RCC 7860 (cell line): ENCODE measurements at regions not wholly inside any gene's neighbourhood (a gene's known extent, or its start where the extent isn't known, plus 50 kb on each side); places are given as distances from the start of the nearest gene placed in this dataset.
"Not testable (repeated sequence)": the region's sequence is repeated elsewhere in the genome, so short reads cannot be mapped to it uniquely, and the experiment has no call there.

Experiments used
- DNase-seq: peaks from one replicate; pipeline ENCODE4 v3.0.0-alpha.2; 2015; ENCODE audit warnings: low spot score
- FAIRE-seq: peaks from 2 replicates; lab custom pipeline; 2012; peaks lifted over from hg19 to GRCh38; lab: Jason Lieb, UNC

DNA sequence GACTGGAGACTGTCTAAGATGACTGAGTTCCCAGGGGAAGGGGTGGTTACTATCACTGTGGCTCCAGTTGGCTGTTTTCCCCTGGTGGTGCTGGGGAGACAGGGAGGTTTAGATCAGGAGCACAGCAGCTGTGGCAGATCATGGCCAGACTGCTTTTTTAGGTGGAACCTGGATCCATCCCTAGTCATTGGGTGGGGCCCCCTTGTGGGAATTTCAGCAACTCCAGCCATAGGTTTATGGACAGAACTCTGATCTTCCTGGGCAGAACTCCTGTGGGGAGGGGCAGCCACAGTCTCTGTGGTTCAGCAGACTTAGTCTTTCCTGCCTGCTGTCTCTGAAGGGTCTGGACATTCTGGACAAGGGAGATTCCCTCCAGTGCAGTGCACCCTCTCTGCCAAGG lies 917.4 kb upstream of the FOXG1 start:
- not testable (repeated sequence) for DNase-seq, FAIRE-seq

DNA sequence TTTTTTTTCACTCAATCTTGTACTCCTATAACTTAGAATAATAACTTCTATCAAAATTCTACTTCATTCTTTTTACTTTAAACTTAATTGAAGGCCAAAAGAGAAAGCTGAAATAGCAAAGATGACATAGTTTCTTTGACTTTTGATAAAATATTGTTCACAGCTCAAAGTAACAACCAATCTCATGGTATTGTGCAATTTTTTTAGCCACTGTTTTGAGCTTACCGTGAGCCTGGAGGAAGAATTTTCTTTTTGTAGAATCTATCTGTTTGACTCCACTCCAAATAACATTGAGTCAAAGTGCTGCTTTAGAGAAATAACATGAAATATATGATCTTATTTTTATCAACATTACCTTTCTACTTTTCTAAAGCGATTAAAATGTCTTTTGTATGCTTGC lies 903.9 kb upstream of the FOXG1 start:
- FAIRE-seq: no peak

DNA sequence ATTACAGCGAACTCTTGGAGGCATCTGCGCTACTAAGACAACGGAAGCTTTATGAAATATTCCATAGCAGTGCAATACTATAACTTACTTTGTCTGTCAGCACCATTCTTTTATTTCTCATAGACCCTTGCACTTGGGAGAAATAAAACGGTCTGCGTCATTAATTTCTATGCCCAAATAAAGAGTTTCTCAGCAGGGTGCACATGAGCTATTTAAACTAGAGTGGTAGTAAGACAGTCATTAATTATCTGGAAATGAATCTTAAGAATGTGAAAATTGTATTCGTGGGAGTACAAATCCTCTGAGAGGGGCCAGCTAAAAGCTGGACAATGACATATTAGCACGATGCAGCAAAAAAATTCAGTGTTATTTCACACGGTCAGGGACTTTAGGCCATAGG lies 903.4 kb upstream of the FOXG1 start:
- FAIRE-seq (no peak), DNase-seq (no peak)

More for the DNA sequence above, 903.9 kb upstream of the FOXG1 start:
- DNase-seq: no peak

DNA sequence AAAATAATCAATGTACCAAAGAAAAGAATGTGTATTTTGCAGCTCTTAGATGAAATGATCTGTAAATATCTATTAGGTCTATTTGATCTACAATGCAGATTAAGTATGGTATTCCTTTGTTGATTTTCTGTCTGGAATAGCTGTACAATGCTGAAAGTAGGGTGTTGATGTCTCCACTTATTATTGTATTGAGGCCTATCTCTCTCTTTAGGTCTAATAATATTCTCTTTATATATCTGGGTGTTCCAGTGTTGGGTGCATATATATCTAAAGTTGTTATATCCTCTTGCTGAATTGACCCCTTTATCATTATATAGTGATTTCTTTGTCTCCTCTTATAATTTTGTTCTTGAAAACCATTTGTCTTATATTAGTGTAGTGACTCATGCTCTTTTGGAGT lies 885.5 kb upstream of the FOXG1 start:
- no peak for DNase-seq
- FAIRE-seq: no peak

DNA sequence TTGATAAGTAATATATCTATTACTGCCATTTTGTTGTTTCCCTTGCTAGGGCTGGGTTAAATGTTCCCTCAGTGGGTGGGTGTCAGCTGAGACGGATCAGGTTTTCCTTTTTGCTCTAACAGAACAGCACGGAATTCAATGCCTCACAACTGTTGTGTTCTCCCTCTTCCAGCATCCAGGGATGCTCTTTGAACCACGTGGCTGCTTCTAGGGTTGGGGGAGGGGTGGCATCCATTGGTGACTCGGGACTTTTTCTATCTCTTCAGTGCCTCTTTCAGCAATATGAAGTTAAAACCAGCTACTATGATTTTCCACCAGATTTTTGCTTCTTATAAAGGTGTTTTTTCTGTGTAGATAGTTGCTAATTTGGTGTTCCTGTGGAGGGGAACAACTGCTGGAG lies 884.9 kb upstream of the FOXG1 start:
- DNase-seq (no peak), FAIRE-seq (no peak)

DNA sequence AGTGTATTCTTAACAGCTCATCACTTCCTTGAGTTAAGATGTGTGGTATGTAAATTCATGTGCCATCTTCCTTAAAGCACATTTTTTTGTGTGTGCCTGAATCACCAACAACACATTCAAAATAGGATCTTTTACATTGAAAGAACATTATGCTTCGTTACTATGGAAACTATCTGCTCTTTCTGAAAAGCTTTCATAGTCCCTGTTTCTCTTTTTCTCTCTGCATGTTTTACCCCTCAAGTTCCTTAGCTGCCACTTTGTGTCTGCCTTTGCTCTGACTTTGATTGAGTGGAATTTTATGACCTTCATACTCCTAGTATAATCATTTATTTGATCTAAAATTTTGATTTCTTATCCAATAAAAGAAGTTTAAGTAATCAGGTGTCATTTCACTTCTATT lies 880.3 kb upstream of the FOXG1 start:
- FAIRE-seq (no peak), DNase-seq (no peak)

DNA sequence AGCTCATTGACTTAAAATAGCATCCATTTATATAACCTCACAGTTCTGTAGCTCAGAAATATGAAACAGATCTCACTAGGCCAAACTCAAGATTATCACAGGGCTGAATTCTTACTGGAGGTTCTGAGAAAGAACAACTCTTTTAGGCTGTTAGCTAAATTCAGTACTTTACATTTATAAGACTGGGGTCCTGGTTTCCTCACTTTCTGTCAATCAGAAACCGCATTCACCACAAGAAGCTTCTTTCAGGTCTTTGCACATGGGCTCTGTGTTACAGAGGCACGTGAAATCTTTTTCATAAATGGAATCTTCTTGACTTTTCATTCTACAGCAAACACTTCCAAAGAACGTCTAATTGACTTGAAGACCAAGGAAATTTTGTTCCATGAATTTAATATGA lies 876.3 kb upstream of the FOXG1 start:
- no peak for DNase-seq
- FAIRE-seq: no peak

DNA sequence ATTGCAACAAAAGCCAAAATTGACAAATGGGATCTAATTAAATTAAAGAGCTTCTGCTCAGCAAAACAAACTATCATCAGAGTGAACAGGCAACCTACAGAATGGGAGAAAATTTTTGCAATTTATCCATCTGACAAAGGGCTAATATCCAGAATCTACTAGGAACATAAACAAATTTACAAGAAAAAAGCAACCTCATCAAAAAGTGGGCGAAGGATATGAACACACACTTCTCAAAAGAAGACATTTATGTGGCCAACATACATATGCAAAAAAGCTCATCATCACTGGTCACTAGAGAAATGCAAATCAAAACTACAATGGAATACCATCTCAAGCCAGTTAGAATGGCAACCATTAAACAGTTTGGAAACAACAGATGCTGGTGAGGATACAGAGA lies 858.1 kb upstream of the FOXG1 start:
- FAIRE-seq: not testable (repeated sequence)

DNA sequence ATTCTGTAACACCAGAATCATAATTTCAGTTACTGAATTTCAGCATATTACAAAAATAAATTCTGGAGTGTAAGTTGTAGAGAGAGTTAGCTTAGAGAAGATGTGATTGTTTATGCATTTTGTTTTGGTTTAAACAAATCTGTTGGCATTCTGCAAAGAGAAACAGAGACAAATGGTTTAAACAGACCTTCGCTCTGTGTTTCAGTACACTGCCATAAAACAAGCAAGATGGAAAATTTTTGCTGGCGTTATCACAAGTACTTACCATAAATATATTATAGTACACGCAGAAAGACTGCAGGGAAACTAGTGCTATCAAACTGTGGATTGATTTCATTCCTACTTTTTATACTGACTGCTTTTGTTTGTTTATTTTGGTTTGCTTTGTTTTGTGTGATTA lies 850.3 kb upstream of the FOXG1 start:
- FAIRE-seq: no peak
- DNase-seq: no peak

More for the DNA sequence above, 858.1 kb upstream of the FOXG1 start:
- not testable (repeated sequence) for DNase-seq

DNA sequence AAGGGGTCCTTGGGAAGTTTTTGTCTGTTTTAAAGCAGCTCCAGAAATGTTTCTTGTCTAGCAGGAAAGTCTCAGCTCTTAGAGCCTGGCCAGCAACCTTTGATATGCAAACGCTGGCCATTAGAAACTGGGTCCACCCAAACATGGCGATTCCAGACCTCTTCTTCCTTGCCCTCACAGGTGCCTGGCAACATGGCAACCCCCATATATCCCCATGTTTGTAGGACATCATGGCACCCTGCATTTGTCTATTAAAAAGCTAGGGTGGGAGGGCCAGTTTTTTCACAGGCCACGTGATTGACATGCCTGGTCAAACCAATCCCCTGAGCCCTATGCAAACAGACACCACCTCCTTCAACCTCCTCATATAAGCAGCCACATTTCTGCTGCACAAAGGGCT lies 848.7 kb upstream of the FOXG1 start:
- DNase-seq (no peak), FAIRE-seq (no peak)

DNA sequence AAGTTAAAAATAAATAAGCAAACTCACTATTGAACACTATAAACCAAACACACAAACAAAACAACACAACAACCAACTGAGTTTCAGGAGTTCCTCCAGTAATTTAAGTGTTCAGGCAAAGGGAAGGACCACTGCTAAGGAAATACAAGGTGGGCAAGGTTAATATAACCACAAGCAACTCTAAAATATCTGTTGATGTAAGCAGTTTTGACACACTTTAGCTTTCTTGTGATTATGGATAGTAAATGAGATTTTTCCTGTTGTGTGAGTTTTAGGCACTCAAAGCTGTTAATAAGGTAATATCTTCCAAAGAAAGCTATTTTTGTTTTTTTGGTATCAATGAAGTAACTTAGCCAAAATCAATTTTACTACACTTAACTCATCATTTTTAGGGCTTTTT lies 839.1 kb upstream of the FOXG1 start:
- FAIRE-seq: no peak
- no peak for DNase-seq

DNA sequence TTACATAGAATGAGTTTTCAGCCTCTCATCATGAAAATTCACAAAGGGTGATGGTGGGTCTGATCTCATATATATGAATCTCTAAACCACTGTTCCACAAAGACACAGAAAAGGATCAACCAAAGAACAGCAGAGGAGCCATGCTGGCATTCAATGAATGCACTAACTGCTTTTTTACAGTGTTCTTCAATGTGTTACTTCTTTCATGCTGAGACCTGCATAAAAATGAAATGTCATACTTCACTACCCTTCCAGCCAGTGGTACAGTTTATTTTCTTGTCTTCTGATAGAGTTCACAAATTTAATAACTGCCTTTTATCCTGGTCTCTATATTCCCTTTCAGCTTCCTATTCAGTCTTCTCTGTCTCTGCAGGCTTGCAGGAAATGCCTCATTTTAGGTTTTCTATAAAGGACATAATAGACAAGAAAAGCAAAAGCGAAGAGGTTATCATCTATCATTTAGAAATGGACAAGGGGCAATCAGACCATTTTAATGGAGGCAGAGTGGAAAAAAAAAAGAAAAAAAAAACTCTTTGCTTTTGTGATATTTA lies 836.7 kb upstream of the FOXG1 start:
- DNase-seq (no peak), FAIRE-seq (no peak)

DNA sequence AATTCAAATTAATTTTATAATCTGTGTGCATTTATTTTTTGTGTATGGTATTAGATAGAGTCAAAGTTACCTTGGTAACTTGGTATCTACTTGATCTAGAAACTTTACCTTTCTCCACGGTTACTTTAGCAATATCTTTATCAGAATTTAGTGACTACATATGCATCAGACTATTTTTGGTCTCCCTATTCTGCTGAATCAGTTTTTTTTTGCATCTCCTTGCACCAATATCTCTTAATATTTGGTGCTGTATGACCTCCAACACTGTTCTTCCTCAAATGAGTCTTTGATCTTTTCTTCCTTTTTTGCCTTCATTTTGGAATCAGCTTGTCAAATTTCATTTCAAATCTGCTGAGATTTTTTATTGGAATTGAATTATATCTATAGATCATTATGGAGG lies 828.2 kb upstream of the FOXG1 start:
- no peak for DNase-seq
- FAIRE-seq: no peak

DNA sequence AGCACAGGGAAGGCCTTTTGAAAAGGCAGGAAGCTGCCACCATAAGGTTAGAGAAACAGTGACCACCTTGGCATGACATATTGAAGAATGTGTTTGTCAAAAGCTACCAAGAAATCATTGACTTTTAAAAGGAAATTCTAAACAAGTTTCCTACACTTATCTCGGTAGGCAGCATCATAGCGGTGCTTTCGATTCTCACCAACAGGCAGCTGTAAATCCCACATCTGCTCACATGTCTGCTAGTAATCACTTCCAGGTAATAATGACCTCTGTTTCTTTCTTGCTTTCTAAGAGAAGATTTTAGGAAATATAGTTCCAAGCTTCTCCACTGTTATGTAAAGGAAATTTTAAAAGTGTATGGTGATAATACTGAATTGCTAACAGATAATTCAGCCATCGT lies 821.1 kb upstream of the FOXG1 start:
- no peak for FAIRE-seq
- DNase-seq: no peak

DNA sequence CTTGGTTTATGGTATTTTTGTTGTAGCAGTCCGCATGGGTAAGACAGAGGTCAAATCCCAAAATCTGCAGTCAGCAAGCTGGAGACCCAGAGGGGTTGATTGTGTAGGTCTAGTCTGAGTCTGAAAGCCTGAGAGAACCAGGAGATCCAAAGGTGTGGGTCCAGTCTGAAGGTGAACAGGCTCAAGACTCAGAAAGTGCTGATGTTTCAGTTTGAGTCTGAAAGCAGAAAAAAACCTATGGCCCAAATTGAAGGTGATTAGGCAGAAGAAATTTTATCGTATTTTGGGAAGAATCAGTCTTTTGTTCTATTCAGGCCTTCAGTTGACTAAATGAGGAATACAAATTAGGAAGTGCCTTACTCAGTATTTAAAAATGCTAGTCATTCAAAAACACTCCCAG lies 807.8 kb upstream of the FOXG1 start:
- DNase-seq: no peak
- FAIRE-seq: no peak

DNA sequence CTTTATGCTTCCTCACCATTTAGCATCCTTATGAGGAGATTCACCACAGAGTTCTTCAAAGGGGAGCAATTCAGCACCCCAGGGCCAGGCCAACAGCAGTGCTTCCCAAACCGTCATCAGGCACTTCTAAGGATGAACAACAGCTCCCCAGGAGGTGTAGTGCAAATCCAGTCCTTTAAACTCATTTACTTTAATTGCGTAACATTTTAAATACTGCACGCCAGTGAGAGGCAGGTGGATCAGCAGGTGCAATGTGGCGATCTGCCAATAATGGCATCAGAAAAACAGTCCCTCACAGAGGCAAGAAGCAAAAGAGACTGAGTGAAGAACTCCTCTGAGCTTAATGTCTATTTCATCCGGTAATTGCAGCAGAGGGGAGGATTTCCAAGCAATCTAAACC lies 770.9 kb upstream of the FOXG1 start:
- no peak for DNase-seq
- no peak for FAIRE-seq

DNA sequence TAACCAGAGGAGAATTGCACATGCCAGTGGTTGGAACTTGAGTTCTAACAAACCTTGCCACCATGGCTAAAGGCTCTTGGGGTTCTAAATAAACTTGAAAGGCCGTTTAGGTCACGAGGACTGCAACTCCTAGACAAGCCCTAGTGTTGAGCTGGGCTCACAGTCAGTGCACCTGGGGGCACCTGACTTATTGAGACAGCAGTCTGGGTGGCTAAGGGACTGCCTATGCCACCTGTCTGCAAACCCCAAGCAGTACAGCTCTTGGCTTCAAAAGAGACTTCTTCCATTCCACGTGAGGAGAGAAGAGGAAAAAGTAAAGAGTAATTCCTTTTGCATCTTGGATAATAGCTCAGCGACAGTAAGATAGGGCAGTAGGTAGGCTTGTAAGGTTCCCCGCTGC lies 765.6 kb upstream of the FOXG1 start:
- DNase-seq (no peak), FAIRE-seq (no peak)

DNA sequence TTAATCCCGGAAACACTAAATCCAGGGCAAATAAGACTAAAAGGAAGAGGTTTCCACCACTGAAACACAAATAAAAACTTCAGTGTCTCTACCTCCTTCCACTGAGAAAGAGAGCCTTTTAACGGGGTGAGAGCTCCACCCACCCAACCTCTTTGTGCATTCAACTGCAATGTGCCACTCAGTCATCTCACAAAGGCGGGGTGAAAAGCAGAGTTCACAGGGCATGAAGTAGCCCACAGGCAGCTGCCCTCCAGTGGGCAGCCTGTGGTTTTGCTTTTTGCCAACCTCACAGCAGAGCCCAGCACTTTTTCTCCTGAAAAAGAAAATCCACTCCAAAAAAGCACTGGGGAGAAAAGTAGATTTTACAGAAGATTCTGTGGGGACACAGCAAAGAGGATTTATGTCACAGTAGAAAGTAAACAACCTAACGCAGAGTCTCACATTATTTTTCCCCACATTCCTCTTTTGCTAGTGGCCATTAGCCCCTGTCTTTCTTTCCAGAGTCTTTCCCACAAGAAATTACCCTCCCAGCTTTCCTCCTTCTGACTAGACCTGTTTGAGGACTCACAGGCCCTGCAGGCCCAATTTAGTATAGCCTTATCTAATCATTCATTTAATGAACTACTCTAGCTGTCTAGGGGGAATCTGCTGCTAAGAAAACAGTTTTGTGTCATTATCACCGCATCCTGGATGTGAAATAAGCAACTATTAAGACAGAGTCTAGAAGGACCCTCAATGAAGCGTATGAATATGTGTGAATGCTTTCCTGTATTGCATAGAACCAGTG lies 753.8 kb upstream of the FOXG1 start:
- no peak for DNase-seq
- FAIRE-seq: no peak

DNA sequence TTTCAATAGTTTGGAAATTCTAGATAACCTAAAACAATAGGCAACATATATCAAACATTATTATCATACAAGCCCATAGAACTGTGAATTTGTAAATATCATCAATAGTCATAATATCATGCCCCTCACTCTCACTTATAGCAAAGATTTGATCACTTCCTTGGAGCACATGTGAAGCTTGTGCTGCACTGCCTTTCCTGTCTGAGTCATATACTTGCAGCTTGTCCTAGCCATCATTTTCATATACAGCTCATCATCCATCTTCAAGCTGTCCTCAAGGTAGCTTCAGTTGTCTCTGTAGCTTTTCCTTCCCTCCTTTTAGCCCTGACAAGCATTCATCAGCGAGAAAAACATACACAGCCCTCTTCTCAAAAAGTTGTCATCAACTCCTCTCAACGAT lies 746.5 kb upstream of the FOXG1 start:
- DNase-seq (no peak), FAIRE-seq (no peak)

DNA sequence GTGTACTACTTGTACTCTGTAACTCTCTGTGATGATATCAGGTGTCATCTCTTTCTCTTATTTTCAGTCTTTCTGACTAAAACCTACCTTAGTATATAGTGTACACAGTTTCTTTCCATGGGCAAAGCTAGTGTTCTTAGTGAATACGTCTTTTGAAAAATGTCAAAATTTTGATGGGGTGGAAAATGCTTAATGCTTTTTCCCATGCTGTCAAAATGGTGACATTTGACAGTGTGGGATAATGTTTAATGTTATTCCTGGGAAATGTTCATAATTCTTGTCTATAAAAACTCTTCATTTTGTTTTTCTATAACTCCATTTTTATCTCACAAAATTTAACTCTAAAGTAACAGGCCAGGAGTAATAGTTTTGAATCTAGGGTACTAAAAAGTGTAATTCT lies 742.7 kb upstream of the FOXG1 start:
- DNase-seq (no peak), FAIRE-seq (no peak)

DNA sequence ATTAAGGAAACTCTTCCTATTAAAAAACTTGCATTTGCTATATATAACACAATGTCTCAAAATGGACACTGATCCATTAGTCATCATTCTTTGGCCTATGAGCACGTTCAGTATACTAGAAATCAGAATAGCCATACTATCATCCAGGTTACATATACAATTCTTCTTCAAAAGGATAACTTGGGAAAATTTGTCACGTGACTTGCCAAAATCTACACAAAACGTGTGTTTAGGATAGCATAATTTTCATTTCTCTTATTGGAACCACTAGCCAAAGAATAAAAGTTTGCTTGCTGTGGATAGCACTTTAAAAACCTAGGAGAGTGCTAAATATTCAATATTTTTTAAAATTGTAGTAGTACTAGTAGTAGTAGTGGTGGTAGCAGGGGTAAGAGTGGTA lies 714.3 kb upstream of the FOXG1 start:
- DNase-seq (no peak), FAIRE-seq (no peak)

DNA sequence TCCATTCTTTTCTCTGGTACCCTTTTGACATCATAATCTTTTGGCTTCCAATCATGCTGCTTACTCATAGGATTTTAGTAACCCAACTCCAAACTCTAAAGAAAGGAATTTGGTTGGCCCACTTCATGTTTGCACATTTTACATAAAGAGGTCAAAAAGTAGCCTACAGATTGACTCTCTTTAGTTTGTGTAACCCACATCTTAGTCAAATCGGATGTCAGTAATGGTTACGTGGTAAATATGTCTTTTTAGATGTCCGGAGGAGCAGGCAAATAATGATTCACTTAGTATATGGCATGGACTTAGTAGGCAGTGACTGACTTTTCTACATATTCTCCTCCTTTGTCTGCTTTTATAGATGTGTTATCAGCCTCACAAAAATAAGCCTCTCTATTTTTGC lies 711.6 kb upstream of the FOXG1 start:
- DNase-seq: no peak
- no peak for FAIRE-seq
